AG04450 (cell line): ENCODE measurements at regions not wholly inside any gene's neighbourhood (a gene's known extent, or its start where the extent isn't known, plus 50 kb on each side); places are given as distances from the start of the nearest gene placed in this dataset.

Experiments
- CTCF ChIA-PET: fragments of 300-600, 350-600 bp; formaldehyde crosslinking; extraction: SDS; loops from one replicate; lab custom pipeline; 2022; ENCODE audit warnings: antibody characterized with exemption, inconsistent platforms; lab: Charles Lee
- POLR2A ChIA-PET: fragments of 350-600 bp; formaldehyde crosslinking; extraction: SDS; loops from one replicate; lab custom pipeline; 2021; ENCODE audit warnings: antibody characterized with exemption, inconsistent platforms; lab: Yijun Ruan, JAX
- DNase-seq: peaks from one replicate; pipeline ENCODE4 v3.0.0-alpha.2; 2011; ENCODE audit warnings: low read depth, low spot score
- H3K27ac ChIP-seq: one replicate; pipeline ENCODE4 v1.5.1; 2012; ENCODE audit warnings: low read depth, low read length, control low read depth
- H3K27me3 ChIP-seq: one replicate; pipeline ENCODE4 v1.6.0; 2012; ENCODE audit warnings: low read length; ENCODE audit not compliant: control insufficient read depth, insufficient read depth
- H3K4me3 ChIP-seq: 2 replicates; pipeline ENCODE4 v1.5.1; 2011; ENCODE audit warnings: mild to moderate bottlenecking, low read depth, low read length, control low read depth
- H3K9me3 ChIP-seq: 2 replicates; pipeline ENCODE4 v1.5.1; 2012; ENCODE audit warnings: low read length; ENCODE audit not compliant: control insufficient read depth, insufficient read depth
- CTCF ChIP-seq: IDR thresholded peaks from 2 replicates; pipeline ENCODE4 v1.5.1; 2011; ENCODE audit warnings: low read depth, low read length, control low read depth, inconsistent platforms

GRCh38 chr4:3707423-3708102, 58.6 kb upstream of the ADRA2C start:
- Histone ChIP-seq H3K27me3 (peaks cover 16% of the 10 kb centered on the region), H3K27ac (no peak overlapping the region), H3K4me3 (no peak overlapping the region), H3K9me3 (no peaks in the 10 kb centered on the region)
- ChIA-PET POLR2A (no interaction called here), CTCF (no interaction called here)
- no peak for TF ChIP-seq CTCF
- DNase-seq, result no peak

GRCh38 chr4:3706565-3707422, 59.4 kb upstream of the ADRA2C start:
- Histone ChIP-seq H3K9me3 (no peaks in the 10 kb centered on the region), H3K4me3 (no peak overlapping the region), H3K27ac (no peak overlapping the region), H3K27me3 (peaks cover 18% of the 10 kb centered on the region)
- DNase-seq, result no peak
- TF ChIP-seq CTCF, result no peak
- ChIA-PET CTCF (no interaction called here), POLR2A (no interaction called here)

GRCh38 chr4:3706111-3706511, 60.1 kb upstream of the ADRA2C start:
- POLR2A ChIA-PET, result no interaction called here
- no peak for DNase-seq
- Histone ChIP-seq H3K4me3 (no peak overlapping the region), H3K27ac (no peak overlapping the region), H3K9me3 (no peaks in the 10 kb centered on the region), H3K27me3 (peaks cover 22% of the 10 kb centered on the region)
- CTCF ChIA-PET, result no interaction called here
- no peak for TF ChIP-seq CTCF

DNA sequence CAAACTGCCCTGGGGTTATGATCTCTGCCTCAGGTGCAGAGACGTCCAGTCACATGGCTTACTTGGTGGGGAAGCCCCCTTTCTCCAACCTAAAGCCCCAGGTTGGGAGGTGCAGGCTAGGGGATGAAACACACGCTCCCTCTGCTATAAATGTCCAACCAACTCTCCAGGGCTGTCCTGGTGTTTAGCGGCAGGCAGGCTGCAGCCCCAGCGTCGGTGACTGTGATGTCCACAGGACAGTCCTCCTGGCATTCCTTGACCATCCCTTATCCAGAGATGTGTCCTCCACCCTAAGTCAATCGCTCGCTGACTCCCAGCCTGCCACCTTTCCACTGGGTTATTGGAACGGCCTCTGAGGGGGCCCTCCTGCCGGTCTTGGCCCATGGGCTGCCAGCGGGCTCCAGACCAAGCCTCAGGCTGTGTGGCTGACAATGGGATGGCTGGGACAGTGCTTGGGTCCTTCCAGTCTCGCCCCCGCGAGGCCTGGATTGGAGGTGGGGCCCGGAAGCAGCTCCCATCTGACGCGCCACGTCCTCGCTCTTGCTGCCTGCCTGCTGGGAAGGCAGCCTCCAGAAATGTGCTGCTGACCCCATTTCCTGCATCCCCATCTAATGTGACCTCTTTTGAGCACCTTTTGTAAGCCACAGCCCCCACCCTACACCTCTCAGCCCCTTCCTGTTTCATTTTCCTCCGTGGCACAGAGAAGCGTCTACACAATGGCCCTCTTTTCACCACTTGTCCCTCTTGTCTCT, 60.8 kb upstream of the ADRA2C start:
- Histone ChIP-seq H3K4me3 (no peak overlapping the region), H3K9me3 (no peaks in the 10 kb centered on the region), H3K27ac (no peak overlapping the region), H3K27me3 (peaks cover 22% of the 10 kb centered on the region)
- TF ChIP-seq CTCF, result no peak
- POLR2A ChIA-PET, result no interaction called here
- no peak for DNase-seq
- CTCF ChIA-PET, result no interaction called here
